ENCODE measurements at regions not wholly inside any gene's neighbourhood (a gene's known extent, or its start where the extent isn't known, plus 50 kb on each side); places are given as distances from the start of the nearest gene placed in this dataset.

- in situ Hi-C loops (cut with MboI; ENCODE audit: low sequenced_read_pairs) = no loop called here
These were observed 209.1 kb upstream of the CXCL12 start for GRCh38 chr10:44593952-44594351.

DNA sequence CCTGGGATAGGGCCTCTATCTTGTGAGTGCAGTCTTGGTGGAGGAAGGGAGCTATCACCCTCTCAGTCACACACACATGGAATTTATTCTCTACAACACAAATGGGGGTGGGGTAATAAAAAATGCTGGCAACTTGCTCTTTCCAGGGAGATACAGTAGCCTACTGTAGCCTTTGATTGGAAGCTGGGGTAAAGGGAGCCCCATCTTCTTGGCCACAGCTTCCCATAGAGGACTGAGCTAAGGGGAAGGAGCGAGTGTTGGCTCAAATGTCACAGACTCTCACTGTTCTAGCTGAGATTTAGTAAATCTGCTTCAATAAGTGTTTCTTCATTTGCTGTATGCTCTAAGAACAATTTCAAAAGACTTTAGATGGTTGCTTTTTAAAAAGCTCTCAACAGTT lies 222.2 kb upstream of the CXCL12 start:
- in situ Hi-C loops (cut with MboI; ENCODE audit: low sequenced_read_pairs) = no loop called here

- in situ Hi-C loops (cut with MboI; ENCODE audit: low sequenced_read_pairs) = no loop called here
These were observed 234.0 kb upstream of the CXCL12 start for GRCh38 chr10:44618910-44619309.

DNA sequence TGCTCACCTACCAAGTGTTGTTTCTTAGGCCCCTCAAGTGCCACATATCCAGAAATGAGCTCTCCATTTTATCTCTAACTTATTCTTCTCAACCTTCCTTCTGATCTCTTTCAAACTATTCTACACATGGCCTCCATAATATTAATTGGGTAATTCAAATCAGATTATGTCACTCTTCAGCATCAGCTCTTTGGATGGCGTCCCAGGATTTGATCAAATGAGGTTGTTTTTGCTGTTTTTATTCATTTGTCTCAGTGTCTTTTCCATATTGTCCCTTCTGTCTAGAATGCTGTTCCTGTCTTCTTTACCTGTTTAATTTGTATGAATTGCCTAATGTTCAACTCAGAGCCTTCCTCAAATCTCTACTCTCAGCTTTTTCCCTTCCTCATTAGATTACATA lies 234.6 kb upstream of the CXCL12 start:
- in situ Hi-C loops (cut with MboI; ENCODE audit: low sequenced_read_pairs) = no loop called here

GRCh38 chr10:44619975-44620374 lies 235.1 kb upstream of the CXCL12 start:
- in situ Hi-C loops (cut with MboI; ENCODE audit: low sequenced_read_pairs) = no loop called here

- in situ Hi-C loops (cut with MboI; ENCODE audit: low sequenced_read_pairs) = no loop called here
These were observed 242.9 kb upstream of the CXCL12 start for GRCh38 chr10:44627591-44628354.

GRCh38 chr10:44628921-44629320 lies 244.0 kb upstream of the CXCL12 start:
- in situ Hi-C loops (cut with MboI; ENCODE audit: low sequenced_read_pairs) = no loop called here

DNA sequence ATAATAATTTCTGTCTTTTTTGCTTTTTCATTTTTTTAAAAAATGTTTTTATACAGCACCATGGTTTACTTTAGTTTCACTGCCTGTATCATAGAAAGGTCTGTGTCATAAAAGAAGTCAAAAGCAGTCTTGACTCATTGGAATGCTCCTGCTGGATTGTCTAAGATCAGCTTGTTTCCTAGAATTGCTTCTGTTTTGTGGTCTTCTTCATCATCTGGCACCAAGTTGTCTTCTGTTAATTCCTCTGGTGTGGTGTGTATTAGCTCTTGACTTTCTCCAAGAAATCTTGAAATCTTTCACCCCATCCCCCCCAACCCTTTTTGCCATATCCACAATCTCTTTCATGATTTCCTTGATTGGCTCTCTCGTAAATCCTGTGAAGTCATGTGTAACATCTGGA lies 250.3 kb upstream of the CXCL12 start:
- in situ Hi-C loops (cut with MboI; ENCODE audit: low sequenced_read_pairs) = no loop called here

DNA sequence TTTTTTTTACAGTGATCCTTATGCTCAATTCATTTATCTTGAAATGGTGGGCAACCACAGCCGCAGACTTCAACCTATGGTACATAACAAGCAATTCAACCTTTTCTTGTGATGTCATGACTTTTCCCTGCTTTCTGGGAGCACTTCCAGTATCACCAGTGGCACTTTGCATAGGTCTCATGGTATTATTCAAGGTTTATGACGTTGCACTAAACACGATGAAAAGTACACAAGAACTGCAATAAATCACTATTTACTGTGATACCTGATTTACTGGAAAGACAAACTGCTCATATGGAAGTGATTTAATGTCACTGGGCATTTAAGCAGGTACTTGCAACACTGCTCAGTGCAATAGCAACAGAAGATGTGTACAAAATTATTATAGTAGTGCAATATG lies 251.7 kb upstream of the CXCL12 start:
- in situ Hi-C loops (cut with MboI; ENCODE audit: low sequenced_read_pairs) = no loop called here

GRCh38 chr10:44640429-44640828 lies 255.5 kb upstream of the CXCL12 start:
- in situ Hi-C loops (cut with MboI; ENCODE audit: low sequenced_read_pairs) = no loop called here

- in situ Hi-C loops (cut with MboI; ENCODE audit: low sequenced_read_pairs) = no loop called here
These were observed 262.6 kb upstream of the CXCL12 start for GRCh38 chr10:44647473-44647872.

DNA sequence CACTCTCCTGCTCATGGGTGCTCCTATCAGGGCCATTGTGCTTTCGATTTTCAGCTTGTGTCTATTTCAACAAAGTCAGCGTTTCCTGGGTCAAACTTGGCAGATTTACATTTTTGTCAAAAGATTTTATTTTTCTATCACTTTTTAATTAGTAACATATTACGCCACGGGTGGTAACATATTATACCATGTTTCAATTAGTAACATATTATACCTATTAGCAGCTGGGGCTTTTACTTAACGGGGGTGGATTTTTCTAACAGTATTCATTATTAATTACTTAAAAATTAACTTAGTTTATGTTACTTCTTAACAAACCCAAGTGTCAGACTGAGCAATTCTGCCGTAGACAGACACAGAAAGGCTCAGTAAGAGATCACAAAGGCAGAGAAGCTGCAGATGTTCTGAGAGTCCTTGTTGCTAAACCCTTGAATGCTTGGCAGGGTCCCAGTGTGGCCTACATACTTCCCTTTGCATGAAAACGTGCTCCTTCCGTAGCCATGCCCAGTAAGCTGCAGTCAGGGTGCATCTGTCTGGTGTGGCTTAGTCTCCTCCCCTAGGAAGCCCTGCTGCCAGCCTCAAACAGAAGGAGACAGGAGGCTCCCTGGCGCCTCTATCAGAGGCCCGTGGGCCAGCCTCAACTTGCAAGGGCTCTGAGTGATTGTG lies 263.1 kb upstream of the CXCL12 start:
- in situ Hi-C loops (cut with MboI; ENCODE audit: low sequenced_read_pairs) = no loop called here

DNA sequence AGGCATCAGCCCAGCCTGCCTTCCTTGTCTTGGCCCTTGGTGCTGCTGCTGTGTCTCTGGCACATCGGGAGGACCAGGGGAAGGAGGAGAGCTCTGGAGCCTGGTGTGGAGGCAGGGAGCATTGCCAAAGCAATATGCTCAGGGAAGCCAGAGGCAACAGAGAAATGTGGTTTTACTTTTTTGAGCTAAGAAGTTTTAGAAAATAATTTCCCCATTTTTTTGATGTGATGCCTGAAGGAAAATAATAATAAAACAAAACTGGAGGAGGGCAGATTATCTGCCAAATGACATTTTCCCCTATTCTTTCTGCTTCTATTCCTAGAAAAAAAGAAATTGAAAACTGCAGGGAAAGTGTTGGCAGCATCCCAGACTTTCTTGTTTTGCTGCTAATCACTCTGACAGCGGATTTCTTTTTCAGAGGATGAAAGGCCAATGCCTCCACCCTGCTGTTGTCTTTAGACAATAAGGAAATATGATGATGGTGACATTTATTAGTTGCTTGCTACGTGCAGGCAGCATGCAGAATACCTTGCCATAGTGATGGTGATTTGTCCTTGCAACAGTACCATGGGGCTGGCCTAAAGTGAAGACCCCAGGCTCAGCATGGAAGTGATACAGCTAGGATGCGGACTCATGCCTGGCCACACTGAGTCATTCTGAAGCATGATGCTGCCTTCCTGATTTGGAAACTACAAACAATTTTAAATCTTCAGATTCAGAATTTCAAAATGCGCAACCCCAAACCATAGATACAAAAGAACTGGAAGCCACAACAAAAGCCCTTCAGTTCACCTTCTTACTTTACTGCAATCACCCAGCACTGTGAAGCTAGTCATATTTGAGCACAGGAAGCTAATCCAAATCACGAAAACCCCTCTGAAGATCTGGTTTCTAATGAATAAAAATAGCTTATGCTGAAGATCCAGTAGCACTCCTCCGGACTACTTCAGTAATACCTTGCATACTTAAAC lies 260.2 kb upstream of the TMEM72 start:
- in situ Hi-C loops (cut with MboI; ENCODE audit: low sequenced_read_pairs) = no loop called here

DNA sequence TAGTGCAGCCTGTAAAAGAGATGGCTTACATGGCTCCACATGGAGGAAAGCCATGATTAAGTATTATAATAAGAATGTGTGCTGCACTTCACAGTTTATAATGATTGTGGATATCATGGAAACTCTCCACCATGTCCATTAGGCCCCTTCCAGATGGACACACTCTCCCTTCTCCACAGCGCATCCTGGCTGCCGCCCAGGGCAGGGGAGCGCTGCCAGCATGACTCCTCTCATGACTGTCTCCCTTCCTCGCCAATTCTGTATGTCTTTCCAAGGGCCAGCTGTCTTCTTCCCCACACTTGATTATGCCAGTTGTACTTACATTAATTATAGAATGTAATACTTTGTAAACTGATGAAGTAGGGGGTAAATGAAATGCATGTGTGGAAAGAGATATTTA lies 259.3 kb upstream of the TMEM72 start:
- in situ Hi-C loops (cut with MboI; ENCODE audit: low sequenced_read_pairs) = no loop called here

DNA sequence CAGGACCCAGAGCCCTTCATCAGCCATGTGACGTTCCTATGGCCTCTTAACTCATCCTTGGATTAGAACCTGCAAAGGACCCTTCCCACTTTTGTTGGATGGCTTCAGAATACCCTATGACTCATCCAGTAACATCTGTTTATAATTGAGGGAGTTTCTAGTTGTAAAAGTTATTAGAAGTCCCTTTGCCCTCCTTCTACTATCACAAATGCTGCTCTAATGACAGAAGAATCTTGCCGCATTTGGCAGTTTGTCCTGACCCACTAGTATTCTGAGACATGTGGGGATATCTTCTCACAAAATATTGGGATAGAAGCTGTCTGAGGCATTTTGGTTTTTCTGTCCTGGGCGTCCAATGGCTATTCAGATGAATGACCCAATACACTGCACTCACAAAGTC lies 251.8 kb upstream of the TMEM72 start:
- in situ Hi-C loops (cut with MboI; ENCODE audit: low sequenced_read_pairs) = no loop called here

- in situ Hi-C loops (cut with MboI; ENCODE audit: low sequenced_read_pairs) = no loop called here
These were observed 250.9 kb upstream of the TMEM72 start for GRCh38 chr10:44660271-44660670.

GRCh38 chr10:44662051-44662450 lies 249.1 kb upstream of the TMEM72 start:
- in situ Hi-C loops (cut with MboI; ENCODE audit: low sequenced_read_pairs) = no loop called here

DNA sequence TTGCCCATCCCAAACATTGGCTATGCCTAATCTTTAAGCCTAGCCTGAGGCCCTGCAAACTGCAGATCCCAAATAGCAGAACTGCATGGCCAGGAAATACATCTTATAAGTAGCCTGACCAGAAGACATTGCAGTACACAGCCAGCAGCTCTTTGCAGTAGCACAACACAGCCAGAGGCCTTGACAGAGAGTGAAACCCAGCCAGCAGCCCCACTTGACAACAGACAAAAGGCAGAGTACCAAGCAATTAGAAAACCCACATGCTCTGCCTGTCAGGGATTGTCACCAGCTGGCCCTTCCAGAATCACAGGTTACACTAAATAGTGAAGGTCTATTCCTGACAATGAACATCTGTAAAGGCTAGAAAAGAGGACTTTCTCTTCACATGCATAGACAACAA lies 242.8 kb upstream of the TMEM72 start:
- in situ Hi-C loops (cut with MboI; ENCODE audit: low sequenced_read_pairs) = no loop called here

DNA sequence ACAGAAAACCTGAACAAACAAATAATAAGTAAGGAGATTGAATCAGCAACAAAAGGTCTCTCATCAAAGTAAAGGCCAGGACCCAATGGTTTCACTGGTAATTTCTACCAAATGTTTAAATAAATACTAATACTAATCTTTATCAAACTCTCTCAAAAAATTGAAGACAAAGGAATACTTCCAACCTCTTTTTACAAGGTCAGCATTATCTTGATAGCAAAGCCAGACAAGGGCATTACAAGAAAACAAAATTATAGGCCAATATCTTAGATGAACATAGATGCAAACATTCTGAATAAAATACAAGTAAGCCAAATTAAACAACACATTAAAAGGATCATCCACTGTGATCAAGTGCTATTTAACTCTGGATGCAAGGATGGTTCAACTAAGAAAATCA lies 239.8 kb upstream of the TMEM72 start:
- in situ Hi-C loops (cut with MboI; ENCODE audit: low sequenced_read_pairs) = no loop called here

GRCh38 chr10:44673245-44673983 lies 237.7 kb upstream of the TMEM72 start:
- in situ Hi-C loops (cut with MboI; ENCODE audit: low sequenced_read_pairs) = no loop called here
